GM19372 (cell line): ENCODE measurements at regions not wholly inside any gene's neighbourhood (a gene's known extent, or its start where the extent isn't known, plus 50 kb on each side); places are given as distances from the start of the nearest gene placed in this dataset.
"Not testable (repeated sequence)": the region's sequence is repeated elsewhere in the genome, so short reads cannot be mapped to it uniquely, and the experiment has no call there.

Experiments
- ATAC-seq: cut with Tn5 transposase; IDR thresholded peaks from one replicate; pipeline ENCODE4 v1.9.1; 2021; ENCODE audit warnings: mild to moderate bottlenecking, low read depth, moderate library complexity; ENCODE audit not compliant: unreplicated experiment

DNA sequence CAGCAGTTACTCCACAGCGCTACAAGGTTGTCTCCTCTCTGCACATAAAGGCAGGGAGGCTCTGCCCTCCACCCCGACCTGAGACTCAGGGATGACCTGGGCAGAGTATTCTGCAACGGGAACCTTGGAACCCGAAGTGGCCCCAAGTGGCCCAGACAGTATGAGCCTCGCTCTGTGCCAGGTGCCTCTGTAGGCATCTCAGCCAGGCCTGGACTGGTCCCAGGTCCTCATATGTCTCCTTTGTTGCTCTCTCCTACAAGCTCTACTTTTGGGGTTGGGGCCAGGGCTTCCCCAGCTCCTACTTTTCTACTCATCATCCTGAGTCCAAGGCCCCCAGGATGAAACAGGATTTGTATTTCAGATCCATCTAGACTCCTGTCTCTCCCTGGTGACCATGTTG is 241.5 kb upstream of the PRSS1 start:
- ATAC-seq = no peak

DNA sequence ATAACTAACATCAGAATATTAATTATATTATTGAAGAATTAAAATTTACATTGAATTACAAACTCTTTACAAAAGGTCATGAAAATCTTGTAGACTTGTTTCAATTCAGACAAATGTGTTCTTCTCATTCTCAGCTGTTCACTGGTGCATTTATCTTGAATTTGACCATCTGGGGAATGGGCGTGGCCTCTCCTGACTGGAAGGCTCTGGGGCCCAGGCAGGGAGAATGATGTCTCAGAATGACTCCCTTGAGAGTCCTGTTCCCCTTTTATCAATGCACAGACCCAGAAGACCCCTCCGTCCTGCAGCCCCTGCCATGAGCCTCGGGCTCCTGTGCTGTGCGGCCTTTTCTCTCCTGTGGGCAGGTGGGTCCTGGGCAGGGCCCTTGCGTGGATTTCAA is 242.2 kb upstream of the PRSS1 start:
- not testable (repeated sequence) for ATAC-seq

DNA sequence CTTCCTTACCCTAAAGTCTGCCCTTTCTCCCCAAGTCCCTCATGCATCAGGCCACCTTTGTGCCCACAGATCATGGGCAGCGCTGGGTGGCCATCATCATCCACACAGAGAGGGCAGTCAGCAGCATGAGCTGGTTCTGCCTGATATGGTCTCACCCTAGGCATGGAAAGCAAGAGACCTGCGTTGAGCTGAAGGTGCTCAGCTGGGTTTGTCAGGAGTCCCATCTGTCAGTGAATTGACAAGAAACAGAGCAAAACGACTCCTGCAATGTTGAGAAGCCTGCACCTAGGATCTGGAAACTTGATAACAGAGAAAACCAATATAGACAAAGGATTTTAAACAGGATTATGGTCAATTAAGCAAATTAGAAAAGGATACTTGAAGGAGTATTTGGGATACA is 242.7 kb upstream of the PRSS1 start:
- ATAC-seq = no peak

DNA sequence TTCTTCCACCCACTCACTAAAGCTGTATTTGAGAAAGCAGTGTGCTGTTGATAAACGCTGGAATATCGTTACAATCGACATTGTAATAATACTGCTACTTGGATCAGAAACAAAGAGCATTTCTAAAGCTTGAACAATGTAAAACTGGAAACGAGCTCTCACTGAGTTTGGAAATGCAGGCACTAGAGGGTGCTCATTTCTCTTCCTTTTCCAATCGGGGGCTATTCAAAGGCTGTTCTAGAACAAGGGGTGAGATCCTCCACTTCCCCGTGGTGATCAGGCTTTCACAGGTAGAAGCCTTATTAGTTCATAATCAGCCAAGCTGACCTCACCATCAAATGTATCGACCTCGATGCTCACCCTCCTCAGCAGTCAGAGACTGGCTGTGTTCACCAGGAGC is 245.3 kb upstream of the PRSS1 start:
- ATAC-seq = not testable (repeated sequence)

DNA sequence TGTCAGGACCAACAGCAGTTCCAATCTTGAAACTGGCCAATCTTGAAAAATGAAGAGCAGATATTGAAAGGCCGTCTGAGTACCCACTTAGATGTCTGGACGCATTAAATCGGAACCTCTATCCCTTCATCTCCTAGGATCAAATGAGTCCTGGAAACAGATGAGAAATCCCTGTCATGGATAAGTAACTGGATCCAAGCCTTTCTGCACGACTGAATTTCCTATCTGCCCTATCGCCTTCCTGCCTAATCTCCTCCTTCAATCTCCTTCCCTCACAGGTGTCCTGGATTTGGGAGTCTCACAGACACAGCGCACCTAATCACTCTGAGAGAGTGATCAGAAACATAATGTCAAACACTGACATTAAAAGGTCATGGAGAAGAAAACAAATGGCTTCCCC is 245.2 kb upstream of the PRSS58 start:
- no peak for ATAC-seq

- no peak for ATAC-seq
These were observed 243.6 kb upstream of the PRSS58 start for GRCh38 chr7:142501434-142501833.

DNA sequence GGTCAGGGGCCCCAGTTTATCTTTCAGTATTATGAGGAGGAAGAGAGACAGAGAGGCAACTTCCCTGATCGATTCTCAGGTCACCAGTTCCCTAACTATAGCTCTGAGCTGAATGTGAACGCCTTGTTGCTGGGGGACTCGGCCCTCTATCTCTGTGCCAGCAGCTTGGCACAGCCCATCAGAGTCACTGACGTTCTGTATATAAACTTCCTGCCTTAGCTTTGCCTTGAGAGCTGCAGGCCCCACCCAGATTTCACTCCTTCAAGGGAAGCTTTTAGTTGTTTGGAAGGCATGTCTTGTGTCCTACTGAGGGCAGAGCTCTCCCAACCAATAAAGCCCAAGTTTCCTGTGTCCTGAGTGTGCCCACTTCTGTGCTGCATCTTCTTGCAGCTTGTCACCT is 242.5 kb upstream of the PRSS58 start:
- no peak for ATAC-seq

DNA sequence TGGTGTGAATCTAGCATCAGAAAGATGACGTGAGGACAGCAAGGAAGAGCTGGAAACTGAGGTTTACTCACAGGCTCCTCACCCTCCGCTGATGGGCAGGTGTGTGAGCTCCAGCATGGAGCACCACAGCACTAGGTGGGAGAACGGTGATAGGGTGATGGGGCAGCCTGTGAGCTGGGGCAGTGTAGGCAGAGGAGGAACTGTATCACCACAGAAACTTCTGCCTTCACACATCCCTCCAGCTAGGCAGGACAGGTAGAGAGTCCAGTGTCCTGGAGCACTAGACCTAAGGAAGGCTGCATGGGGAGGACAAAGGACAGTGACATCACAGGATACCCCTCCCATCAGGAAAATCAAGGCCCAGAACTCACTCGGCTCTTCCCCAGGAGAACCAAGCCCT is 241.8 kb upstream of the PRSS58 start:
- no peak for ATAC-seq

DNA sequence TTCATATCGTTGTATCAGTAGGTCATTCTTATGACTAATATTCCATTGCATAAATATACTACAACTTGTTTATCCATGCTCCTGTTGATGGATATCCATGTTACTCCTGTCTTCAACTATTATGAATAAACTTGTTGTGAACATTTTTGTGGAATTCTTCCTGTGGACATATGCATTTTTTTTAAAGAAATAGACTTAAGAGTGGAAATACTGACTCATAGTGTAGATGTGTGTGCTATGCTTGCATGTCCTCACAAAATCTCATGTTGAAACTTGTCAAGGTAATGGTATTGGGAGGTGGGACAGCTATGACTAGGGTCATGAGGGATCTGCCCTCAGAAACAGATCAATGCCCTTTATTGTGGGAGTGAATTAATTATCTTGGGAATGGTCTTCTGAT is 240.5 kb upstream of the PRSS58 start:
- ATAC-seq = no peak

- ATAC-seq = peak; percentile 69
These were observed 238.7 kb upstream of the PRSS58 start for GRCh38 chr7:142496545-142496991.

DNA sequence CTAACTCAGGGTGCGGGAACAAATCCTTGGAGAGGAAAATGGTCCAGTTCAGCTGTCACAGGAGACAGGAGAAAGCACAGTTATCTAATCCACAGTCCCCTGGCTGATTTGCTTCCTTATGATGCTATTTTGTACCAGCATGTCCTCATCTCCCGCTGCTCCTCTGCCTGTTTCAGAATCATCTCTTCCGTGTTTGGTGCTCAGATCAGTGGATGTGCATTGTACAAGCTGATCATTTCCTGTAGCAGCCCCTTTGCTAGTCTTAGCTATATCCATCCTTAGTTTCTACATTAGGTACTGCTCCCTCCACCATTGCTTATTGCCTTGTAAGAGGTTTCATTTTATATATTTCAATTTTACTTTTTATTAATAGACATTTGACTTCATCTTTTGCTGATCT is 238.0 kb upstream of the PRSS58 start:
- not testable (repeated sequence) for ATAC-seq

DNA sequence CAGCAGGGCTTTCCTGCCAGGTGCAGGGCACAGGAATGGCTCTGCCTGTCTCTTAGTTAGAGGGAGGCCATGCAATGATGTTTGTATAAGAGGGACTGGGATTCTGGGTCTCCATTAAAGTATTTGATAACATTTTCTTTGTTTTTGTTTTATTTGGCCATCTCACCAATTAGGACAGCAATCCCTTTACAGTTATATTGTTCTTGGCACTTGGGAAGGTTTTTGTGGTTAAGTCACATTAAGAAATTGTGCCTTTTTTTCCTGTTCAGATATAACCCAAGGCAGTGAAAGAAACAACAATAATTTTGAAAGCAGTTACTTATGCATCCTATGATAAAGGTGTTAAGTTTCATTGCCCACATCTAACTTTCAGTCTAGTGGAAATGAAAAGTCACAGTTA is 237.4 kb upstream of the PRSS58 start:
- not testable (repeated sequence) for ATAC-seq

- no peak for ATAC-seq
These were observed 236.2 kb upstream of the PRSS58 start for GRCh38 chr7:142494021-142494420.

GRCh38 chr7:142488842-142489241 is 231.0 kb upstream of the PRSS58 start:
- ATAC-seq = no peak

- no peak for ATAC-seq
These were observed 230.3 kb upstream of the PRSS58 start for GRCh38 chr7:142488036-142488633.

DNA sequence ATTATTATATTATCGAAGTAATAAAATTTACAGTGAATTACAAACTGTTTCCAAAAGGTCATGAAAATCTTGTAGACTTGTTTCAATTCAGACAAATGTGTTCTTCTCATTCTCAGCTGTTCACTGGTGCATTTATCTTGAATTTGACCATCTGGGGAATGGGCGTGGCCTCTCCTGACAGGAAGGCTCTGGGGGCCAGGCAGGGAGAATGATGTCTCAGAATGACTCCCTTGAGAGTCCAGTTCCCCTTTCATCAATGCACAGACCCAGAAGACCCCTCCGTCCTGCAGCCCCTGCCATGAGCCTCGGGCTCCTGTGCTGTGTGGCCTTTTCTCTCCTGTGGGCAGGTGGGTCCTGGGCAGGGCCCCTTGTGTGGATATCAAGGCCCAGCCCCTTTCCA is 229.7 kb upstream of the PRSS58 start:
- not testable (repeated sequence) for ATAC-seq

DNA sequence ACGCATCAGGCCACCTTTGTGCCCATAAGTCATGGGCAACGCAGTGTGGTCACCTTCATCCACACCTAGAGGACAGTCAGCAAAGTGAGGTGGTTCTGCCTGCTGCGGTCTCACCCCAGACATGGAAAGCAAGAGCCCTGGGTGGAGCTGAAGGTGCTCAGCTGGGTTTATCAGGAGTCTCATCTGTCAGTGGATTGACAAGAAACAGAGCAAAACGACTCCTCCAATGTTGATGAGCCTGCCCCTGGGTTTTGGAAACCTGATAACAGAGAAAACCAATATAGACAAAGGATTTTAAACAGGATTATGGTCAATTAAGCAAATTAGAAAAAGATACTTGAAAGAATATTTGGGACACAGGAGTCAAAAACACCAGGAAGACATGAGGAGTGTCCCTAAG is 229.3 kb upstream of the PRSS58 start:
- ATAC-seq = no peak

GRCh38 chr7:142485617-142486226 is 227.9 kb upstream of the PRSS58 start:
- no peak for ATAC-seq

DNA sequence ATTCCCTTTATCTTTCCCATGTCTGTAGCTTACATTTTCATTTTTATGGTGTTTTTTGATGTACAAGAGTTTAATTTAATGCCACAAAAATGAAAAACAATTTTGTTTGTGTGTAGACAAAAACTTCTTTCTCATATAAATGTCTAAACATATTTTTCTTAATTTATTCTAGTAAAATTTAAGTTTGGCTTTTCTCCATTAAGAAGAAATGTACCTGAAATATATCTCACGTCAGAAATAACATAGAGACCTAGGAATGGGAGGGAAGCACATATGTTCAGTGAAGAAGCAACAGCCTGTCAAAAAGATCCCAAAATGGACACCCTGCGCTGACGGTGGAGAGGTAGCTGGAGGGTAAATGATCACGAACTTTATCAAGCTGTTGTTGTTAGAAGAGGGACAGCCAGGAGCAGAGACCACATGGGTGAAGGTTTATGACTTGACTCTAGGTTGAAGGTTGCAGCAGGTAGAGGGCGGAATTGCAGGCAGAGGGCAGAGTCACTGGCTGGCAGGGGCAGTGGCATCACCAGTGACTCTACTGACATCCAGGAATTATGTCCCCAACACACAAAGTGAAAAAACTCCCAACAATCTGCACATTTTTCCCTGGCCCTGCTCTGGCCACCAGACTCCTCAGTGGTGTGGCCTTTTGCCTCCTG is 225.9 kb upstream of the PRSS58 start:
- no peak for ATAC-seq

- peak; percentile 71 for ATAC-seq
These were observed 225.2 kb upstream of the PRSS58 start for GRCh38 chr7:142482891-142483658.

GRCh38 chr7:142481548-142481947 is 223.7 kb upstream of the PRSS58 start:
- ATAC-seq = no peak
